GM12891 (cell line): ENCODE measurements at regions not wholly inside any gene's neighbourhood (a gene's known extent, or its start where the extent isn't known, plus 50 kb on each side); places are given as distances from the start of the nearest gene placed in this dataset.
"Not testable (repeated sequence)": the region's sequence is repeated elsewhere in the genome, so short reads cannot be mapped to it uniquely, and the experiment has no call there.

Source experiments
- POLR2A ChIP-seq: IDR thresholded peaks from 2 replicates; pipeline ENCODE4 v1.6.1; 2011; ENCODE audit warnings: low read depth, low read length, control low read depth
- POLR2AphosphoS5 ChIP-seq: IDR thresholded peaks from 2 replicates; pipeline ENCODE4 v1.6.1; 2011; ENCODE audit warnings: low read depth, low read length, control low read depth
- POU2F2 ChIP-seq: IDR thresholded peaks from 2 replicates; pipeline ENCODE4 v1.6.1; 2011; ENCODE audit warnings: low read depth, mild to moderate bottlenecking, control low read depth, low read length, moderate library complexity

GRCh38 chr2:87199228-87199627 lies 177.6 kb upstream of the PLGLB1 start:
- TF ChIP-seq POU2F2, POLR2A, POLR2AphosphoS5: not testable (repeated sequence)
